ENCODE measurements at regions not wholly inside any gene's neighbourhood (a gene's known extent, or its start where the extent isn't known, plus 50 kb on each side); places are given as distances from the start of the nearest gene placed in this dataset.
"Not testable (repeated sequence)": the region's sequence is repeated elsewhere in the genome, so short reads cannot be mapped to it uniquely, and the experiment has no call there.

- Mint-ChIP-seq H3K27me3 (ENCODE audit: insufficient read depth, low read depth) (no peaks in the 10 kb centered on the region), H3K27ac (no peak overlapping the region), H3K36me3 (no peaks in the 10 kb centered on the region), H3K4me1 (peaks cover 4% of the 10 kb centered on the region), H3K9me3 (no peaks in the 10 kb centered on the region), H3K4me3 (no peak overlapping the region)
- Histone ChIP-seq H3K36me3 (no peaks in the 10 kb centered on the region), H3K4me1 (no peaks in the 10 kb centered on the region), H3K9ac (no peak overlapping the region), H2AFZ (replicated peaks) (no peak overlapping the region), H3K4me2 (no peak overlapping the region), H3K9me3 (ENCODE audit: low read depth) (no peaks in the 10 kb centered on the region), H3K4me3 (no peak overlapping the region), H3F3A (ENCODE audit: low read depth) (no peaks in the 10 kb centered on the region), H3K79me2 (ENCODE audit: low read depth) (no peaks in the 10 kb centered on the region), H3K27me3 (no peaks in the 10 kb centered on the region), H4K20me1 (ENCODE audit: low read depth) (no peaks in the 10 kb centered on the region), H3K27ac (no peak overlapping the region)
- DNase-seq (ENCODE audit: low spot score), result no peak
- no peak for TF ChIP-seq EZH2 (IDR thresholded peaks at IDR 0.05)
- TF ChIP-seq, protein P1, sequence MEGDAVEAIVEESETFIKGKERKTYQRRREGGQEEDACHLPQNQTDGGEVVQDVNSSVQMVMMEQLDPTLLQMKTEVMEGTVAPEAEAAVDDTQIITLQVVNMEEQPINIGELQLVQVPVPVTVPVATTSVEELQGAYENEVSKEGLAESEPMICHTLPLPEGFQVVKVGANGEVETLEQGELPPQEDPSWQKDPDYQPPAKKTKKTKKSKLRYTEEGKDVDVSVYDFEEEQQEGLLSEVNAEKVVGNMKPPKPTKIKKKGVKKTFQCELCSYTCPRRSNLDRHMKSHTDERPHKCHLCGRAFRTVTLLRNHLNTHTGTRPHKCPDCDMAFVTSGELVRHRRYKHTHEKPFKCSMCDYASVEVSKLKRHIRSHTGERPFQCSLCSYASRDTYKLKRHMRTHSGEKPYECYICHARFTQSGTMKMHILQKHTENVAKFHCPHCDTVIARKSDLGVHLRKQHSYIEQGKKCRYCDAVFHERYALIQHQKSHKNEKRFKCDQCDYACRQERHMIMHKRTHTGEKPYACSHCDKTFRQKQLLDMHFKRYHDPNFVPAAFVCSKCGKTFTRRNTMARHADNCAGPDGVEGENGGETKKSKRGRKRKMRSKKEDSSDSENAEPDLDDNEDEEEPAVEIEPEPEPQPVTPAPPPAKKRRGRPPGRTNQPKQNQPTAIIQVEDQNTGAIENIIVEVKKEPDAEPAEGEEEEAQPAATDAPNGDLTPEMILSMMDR (IDR thresholded peaks at IDR 0.05), result no peak
- TF ChIP-seq EZH2phosphoT487 (IDR thresholded peaks at IDR 0.05), result no peak
These were observed 469.0 kb downstream of the TFEC start for GRCh38 chr7:115561335-115562110.

DNA sequence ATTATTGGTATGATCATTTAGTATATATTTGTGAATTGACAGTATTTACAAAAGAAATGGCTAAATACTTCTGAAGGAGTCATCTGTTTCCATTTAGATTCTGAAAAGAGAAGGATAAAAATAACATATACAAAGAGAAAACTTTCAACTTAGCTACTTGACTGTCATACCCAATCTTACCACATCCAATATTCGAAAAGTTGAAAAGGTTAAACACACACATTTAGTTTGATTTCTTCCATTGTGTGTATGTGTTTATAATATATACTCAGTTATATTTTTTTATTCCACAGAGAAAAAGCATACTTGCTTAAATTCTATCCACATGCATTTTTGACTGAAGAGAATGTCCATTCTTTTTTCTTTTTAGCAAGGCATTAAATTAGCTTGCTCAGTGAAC is 470.7 kb downstream of the TFEC start:
- no peak overlapping the region for H3K4me3 Mint-ChIP-seq
- H3K79me2 ChIP-seq (ENCODE audit: low read depth), result no peaks in the 10 kb centered on the region
- DNase-seq (ENCODE audit: low spot score), result no peak
- H3K4me1 Mint-ChIP-seq, result peaks cover 4% of the 10 kb centered on the region
- no peaks in the 10 kb centered on the region for H3K36me3 Mint-ChIP-seq
- no peak overlapping the region for H3K27ac ChIP-seq
- H3K36me3 ChIP-seq, result no peaks in the 10 kb centered on the region
- no peaks in the 10 kb centered on the region for H3K4me1 ChIP-seq
- no peaks in the 10 kb centered on the region for H3K27me3 Mint-ChIP-seq (ENCODE audit: insufficient read depth, low read depth)
- no peak overlapping the region for H3K4me2 ChIP-seq
- H3K9ac ChIP-seq, result no peak overlapping the region
- H3K27ac Mint-ChIP-seq, result no peak overlapping the region
- no peaks in the 10 kb centered on the region for H3K9me3 Mint-ChIP-seq
- no peak overlapping the region for H2AFZ ChIP-seq (replicated peaks)
- TF ChIP-seq, protein P1 (IDR thresholded peaks at IDR 0.05), result no peak
- TF ChIP-seq EZH2phosphoT487 (IDR thresholded peaks at IDR 0.05), result no peak
- no peak for TF ChIP-seq EZH2 (IDR thresholded peaks at IDR 0.05)
- no peaks in the 10 kb centered on the region for H3K27me3 ChIP-seq
- H3F3A ChIP-seq (ENCODE audit: low read depth), result no peaks in the 10 kb centered on the region
- H3K9me3 ChIP-seq (ENCODE audit: low read depth), result no peaks in the 10 kb centered on the region
- H4K20me1 ChIP-seq (ENCODE audit: low read depth), result no peaks in the 10 kb centered on the region
- no peak overlapping the region for H3K4me3 ChIP-seq

GRCh38 chr7:115558161-115558560 is 472.4 kb downstream of the TFEC start:
- Mint-ChIP-seq H3K27me3 (ENCODE audit: insufficient read depth, low read depth) (no peaks in the 10 kb centered on the region), H3K9me3 (no peaks in the 10 kb centered on the region), H3K27ac (no peak overlapping the region), H3K4me1 (peaks cover 4% of the 10 kb centered on the region), H3K4me3 (no peak overlapping the region), H3K36me3 (no peaks in the 10 kb centered on the region)
- H3K79me2 ChIP-seq (ENCODE audit: low read depth), result no peaks in the 10 kb centered on the region
- H3K27ac ChIP-seq, result no peak overlapping the region
- H3K9ac ChIP-seq, result no peak overlapping the region
- no peak overlapping the region for H3K4me3 ChIP-seq
- H3K36me3 ChIP-seq, result no peaks in the 10 kb centered on the region
- DNase-seq (ENCODE audit: low spot score), result no peak
- H3K4me2 ChIP-seq, result no peak overlapping the region
- H3K9me3 ChIP-seq (ENCODE audit: low read depth), result no peaks in the 10 kb centered on the region
- H3F3A ChIP-seq (ENCODE audit: low read depth), result no peaks in the 10 kb centered on the region
- no peaks in the 10 kb centered on the region for H3K27me3 ChIP-seq
- TF ChIP-seq, protein P1 (IDR thresholded peaks at IDR 0.05), result no peak
- TF ChIP-seq EZH2 (IDR thresholded peaks at IDR 0.05) (no peak), EZH2phosphoT487 (IDR thresholded peaks at IDR 0.05) (no peak)
- no peaks in the 10 kb centered on the region for H4K20me1 ChIP-seq (ENCODE audit: low read depth)
- no peak overlapping the region for H2AFZ ChIP-seq (replicated peaks)
- H3K4me1 ChIP-seq, result no peaks in the 10 kb centered on the region

GRCh38 chr7:115557296-115557695 is 473.3 kb downstream of the TFEC start:
- H3K36me3 ChIP-seq; H3K9ac ChIP-seq; H3K9me3 Mint-ChIP-seq; H2AFZ ChIP-seq (replicated peaks); H3K4me3 ChIP-seq; H3K27ac ChIP-seq; H3K36me3 Mint-ChIP-seq; H3K27me3 Mint-ChIP-seq (ENCODE audit: insufficient read depth, low read depth); H3K4me1 ChIP-seq; DNase-seq (ENCODE audit: low spot score); H3K27ac Mint-ChIP-seq; H3K9me3 ChIP-seq (ENCODE audit: low read depth); H3K4me3 Mint-ChIP-seq; H3F3A ChIP-seq (ENCODE audit: low read depth); H3K4me2 ChIP-seq; H4K20me1 ChIP-seq (ENCODE audit: low read depth); H3K27me3 ChIP-seq; H3K4me1 Mint-ChIP-seq; H3K79me2 ChIP-seq (ENCODE audit: low read depth): not testable (repeated sequence)
